IMR-90 (cell line): ENCODE measurements at regions not wholly inside any gene's neighbourhood (a gene's known extent, or its start where the extent isn't known, plus 50 kb on each side); places are given as distances from the start of the nearest gene placed in this dataset.

Source experiments
- ATAC-seq: fragments of 200-7000 bp; cut with Tn5 transposase; 2 replicates; pipeline ENCODE4 v1.9.1; 2020; ENCODE audit warnings: low read depth, mild to moderate bottlenecking, moderate library complexity
- BruUV-seq: library from RNA; stranded (reverse); fragments of 400-500 nt; replicated peaks from 2 replicates; lab custom pipeline; 2021; lab: Mats Ljungman, UMichigan
- CTCF ChIA-PET: fragments of 300-600 bp; formaldehyde crosslinking; extraction: SDS; loops from one replicate; lab custom pipeline; 2021; ENCODE audit warnings: antibody characterized with exemption; lab: Yijun Ruan, JAX
- POLR2A ChIA-PET: fragments of 300-600 bp; sonication (Branson Sonifier 250); formaldehyde crosslinking; loops from one replicate; lab custom pipeline; 2022; ENCODE audit warnings: antibody characterized with exemption; ENCODE audit not compliant: unreplicated experiment; lab: Charles Lee
- DNase-seq: peaks from one replicate; pipeline ENCODE4 v3.0.0; 2013
- H2AFZ ChIP-seq: replicated peaks from 2 replicates; pipeline ENCODE3; 2013; ENCODE audit warnings: low read length, mild to moderate bottlenecking; ENCODE audit not compliant: poor library complexity
- H2AK5ac ChIP-seq: 2 replicates; pipeline ENCODE4 v1.6.1; 2013; ENCODE audit warnings: low read depth, low read length, inconsistent platforms
- H2AK9ac ChIP-seq: replicated peaks from 2 replicates; pipeline ENCODE3; 2013; ENCODE audit warnings: mild to moderate bottlenecking, low read depth, low read length, moderate library complexity; ENCODE audit not compliant: poor library complexity
- H2BK120ac ChIP-seq: 2 replicates; pipeline ENCODE4 v1.6.1; 2013; ENCODE audit warnings: low read depth, low read length, inconsistent platforms
- H2BK15ac ChIP-seq: 3 replicates; pipeline ENCODE4 v1.6.1; 2013; ENCODE audit warnings: low read depth, low read length, inconsistent platforms
- H2BK20ac ChIP-seq: 2 replicates; pipeline ENCODE4 v1.6.1; 2013; ENCODE audit warnings: low read depth, mild to moderate bottlenecking, inconsistent platforms, low read length, moderate library complexity
- H2BK5ac ChIP-seq: 2 replicates; pipeline ENCODE4 v1.6.1; 2013; ENCODE audit warnings: mild to moderate bottlenecking, low read depth, low read length, inconsistent platforms; ENCODE audit not compliant: poor library complexity, severe bottlenecking
- H3K14ac ChIP-seq: replicated peaks from 2 replicates; pipeline ENCODE4 v1.6.1; 2013; ENCODE audit warnings: low read depth, low read length, inconsistent platforms
- H3K18ac ChIP-seq: 2 replicates; pipeline ENCODE4 v1.6.1; 2013; ENCODE audit warnings: low read depth, low read length, control low read depth
- H3K23ac ChIP-seq: 2 replicates; pipeline ENCODE4 v1.6.1; 2013; ENCODE audit warnings: low read depth, low read length, inconsistent platforms
- H3K27ac ChIP-seq: 2 replicates; pipeline ENCODE4 v1.5.1; 2013; ENCODE audit warnings: mild to moderate bottlenecking, control low read depth, low read length; ENCODE audit not compliant: insufficient read depth
- H3K27me3 ChIP-seq: 2 replicates; pipeline ENCODE4 v1.6.1; 2013; ENCODE audit warnings: low read length; ENCODE audit not compliant: control insufficient read depth, insufficient read depth
- H3K36me3 ChIP-seq: 2 replicates; pipeline ENCODE4 v1.6.1; 2013; ENCODE audit warnings: low read length, mixed read lengths; ENCODE audit not compliant: control insufficient read depth, insufficient read depth
- H3K4ac ChIP-seq: 2 replicates; pipeline ENCODE4 v1.6.1; 2013; ENCODE audit warnings: low read depth, low read length, inconsistent platforms
- H3K4me1 ChIP-seq: 2 replicates; pipeline ENCODE4 v1.6.1; 2013; ENCODE audit warnings: low read length, mixed read lengths; ENCODE audit not compliant: control insufficient read depth, insufficient read depth
- H3K4me2 ChIP-seq: 2 replicates; pipeline ENCODE4 v1.6.1; 2013; ENCODE audit warnings: low read depth, mild to moderate bottlenecking, control low read depth, low read length, moderate library complexity
- H3K4me3 ChIP-seq: 2 replicates; pipeline ENCODE4 v1.5.1; 2013; ENCODE audit warnings: low read depth, mild to moderate bottlenecking, control low read depth, low read length, moderate library complexity; ENCODE audit not compliant: insufficient read depth
- H3K56ac ChIP-seq: 2 replicates; pipeline ENCODE4 v1.6.1; 2013; ENCODE audit warnings: low read length, inconsistent platforms; ENCODE audit not compliant: insufficient read depth; ENCODE audit errors: extremely low read depth
- H3K79me1 ChIP-seq, 2 experiments: 2 replicates each; pipeline ENCODE4 v1.6.1; 2013; ENCODE audit warnings: low read length in 2 of 2, inconsistent platforms in 1 of 2, low read depth in 1 of 2
- H3K9ac ChIP-seq: 2 replicates; pipeline ENCODE4 v1.6.1; 2013; ENCODE audit warnings: low read depth, low read length, control low read depth
- H3K9me1 ChIP-seq: 2 replicates; pipeline ENCODE4 v1.6.1; 2013; ENCODE audit warnings: low read length, inconsistent platforms; ENCODE audit not compliant: insufficient read depth
- H3K9me3 ChIP-seq: 2 replicates; pipeline ENCODE4 v1.6.1; 2013; ENCODE audit warnings: low read length; ENCODE audit not compliant: control insufficient read depth, insufficient read depth
- H4K20me1 ChIP-seq: 2 replicates; pipeline ENCODE4 v1.6.1; 2013; ENCODE audit warnings: low read length, inconsistent platforms; ENCODE audit not compliant: insufficient read depth
- H4K5ac ChIP-seq: 2 replicates; pipeline ENCODE4 v1.6.1; 2013; ENCODE audit warnings: mild to moderate bottlenecking, low read depth, low read length, control low read depth
- H4K8ac ChIP-seq, 2 experiments: 2 replicates each; pipeline ENCODE4 v1.6.1; 2013; ENCODE audit warnings: low read depth in 2 of 2, low read length in 2 of 2, control low read depth in 1 of 2, inconsistent platforms in 1 of 2
- H4K91ac ChIP-seq: 2 replicates; pipeline ENCODE4 v1.6.1; 2013; ENCODE audit warnings: low read depth, low read length, inconsistent platforms; ENCODE audit not compliant: insufficient read depth
- BHLHE40 ChIP-seq: fragments of 150-350 bp; IDR thresholded peaks from 2 replicates; pipeline ENCODE4 v1.6.1; 2016; ENCODE audit warnings: mild to moderate bottlenecking, low read depth, low read length
- CEBPB ChIP-seq: IDR thresholded peaks from 2 replicates; pipeline ENCODE4 v1.6.1; 2012; ENCODE audit warnings: low read depth, low read length, improper control_type of control experiment
- CHD1 ChIP-seq: IDR thresholded peaks from 2 replicates; pipeline ENCODE4 v1.6.1; 2012; ENCODE audit warnings: low read depth, low read length, improper control_type of control experiment
- FOS ChIP-seq: fragments of 150-350 bp; IDR thresholded peaks from 2 replicates; pipeline ENCODE4 v1.6.1; 2016; ENCODE audit warnings: low read depth, low read length
- MAFK ChIP-seq: IDR thresholded peaks from 2 replicates; pipeline ENCODE4 v1.6.1; 2012; ENCODE audit warnings: low read depth, low read length, improper control_type of control experiment
- MAZ ChIP-seq: IDR thresholded peaks from 2 replicates; pipeline ENCODE4 v1.6.1; 2012; ENCODE audit warnings: low read depth, mild to moderate bottlenecking, low read length, improper control_type of control experiment, moderate library complexity, borderline replicate concordance
- MXI1 ChIP-seq: IDR thresholded peaks from 2 replicates; pipeline ENCODE4 v1.6.1; 2012; ENCODE audit warnings: low read depth, mild to moderate bottlenecking, low read length, moderate library complexity, borderline replicate concordance
- NFE2L2 ChIP-seq: fragments of 150-350 bp; IDR thresholded peaks from 2 replicates; pipeline ENCODE4 v1.6.1; 2016; ENCODE audit warnings: low read depth, mild to moderate bottlenecking, low read length
- POLR2A ChIP-seq: IDR thresholded peaks from 2 replicates; pipeline ENCODE4 v1.6.1; 2012; ENCODE audit warnings: mild to moderate bottlenecking, low read depth, low read length
- RAD21 ChIP-seq: IDR thresholded peaks from 2 replicates; pipeline ENCODE4 v1.6.1; 2012; ENCODE audit warnings: low read length, improper control_type of control experiment
- RCOR1 ChIP-seq: IDR thresholded peaks from 2 replicates; pipeline ENCODE4 v1.6.1; 2012; ENCODE audit warnings: mild to moderate bottlenecking, low read length, improper control_type of control experiment; ENCODE audit not compliant: insufficient replicate concordance
- RFX5 ChIP-seq: IDR thresholded peaks from 2 replicates; pipeline ENCODE4 v1.8.0; 2012; ENCODE audit warnings: low read depth, mild to moderate bottlenecking, low read length, moderate library complexity
- SMC3 ChIP-seq: fragments of 150-350 bp; IDR thresholded peaks from 2 replicates; pipeline ENCODE4 v1.6.1; 2016; ENCODE audit warnings: low read depth, mild to moderate bottlenecking, antibody characterized with exemption, low read length, moderate library complexity
- USF2 ChIP-seq: fragments of 150-350 bp; IDR thresholded peaks from 2 replicates; pipeline ENCODE4 v1.6.1; 2017; ENCODE audit warnings: mild to moderate bottlenecking, antibody characterized with exemption, low read length, low read depth
- dilution Hi-C: fragments of 300-500 bp; cut with HindIII; formaldehyde crosslinking; loops from one replicate; pipeline ENCODE4 v1.14.3; 2018; ENCODE audit warnings: low sequenced_read_pairs; ENCODE audit not compliant: unreplicated experiment
- in situ Hi-C: fragments of 300-500 bp; cut with MboI; formaldehyde crosslinking; loops from 3 replicates; pipeline ENCODE4 v1.14.3; 2019; ENCODE audit warnings: low sequenced_read_pairs, inconsistent platforms, mixed read lengths
- intact Hi-C: fragments of 100-400 bp; cut with micrococcal nuclease; formaldehyde crosslinking; loops from 2 replicates; pipeline ENCODE4 v1.10.0; 2022
- TF ChIP-seq, protein P1 (sequence below): conservative IDR thresholded peaks from 2 replicates; pipeline ENCODE4 v1.5.1; 2012; ENCODE audit warnings: mild to moderate bottlenecking, low read depth, low read length, improper control_type of control experiment

- ChIA-PET POLR2A (no interaction called here), CTCF (no interaction called here)
- no peak overlapping the region for H4K91ac ChIP-seq
- no peaks in the 10 kb centered on the region for H3K9me3 ChIP-seq
- BruUV-seq, result no TSS peak
- H3K56ac ChIP-seq, result no peak overlapping the region
- H3K23ac ChIP-seq, result no peak overlapping the region
- H3K4me1 ChIP-seq, result no peaks in the 10 kb centered on the region
- no peak overlapping the region for H3K4me2 ChIP-seq
- in situ Hi-C loops, result loop anchor here (10.0 kb wide), 1 partner anchor 119 kb away; no protein-coding TSS in a partner anchor
- no peak overlapping the region for H4K5ac ChIP-seq
- H3K18ac ChIP-seq, result no peak overlapping the region
- no peak overlapping the region for H2AFZ ChIP-seq
- H3K79me1 ChIP-seq, result no peaks in the 10 kb centered on the region
- TF ChIP-seq MAFK, result no peak
- TF ChIP-seq NFE2L2, result no peak
- TF ChIP-seq RAD21, result no peak
- no peak for TF ChIP-seq SMC3
- TF ChIP-seq POLR2A, result no peak
- TF ChIP-seq CEBPB, result no peak
- no peak for TF ChIP-seq BHLHE40
- no peak for TF ChIP-seq RFX5
- no peak for TF ChIP-seq MXI1
- no peak for TF ChIP-seq CHD1
- no peak for TF ChIP-seq RCOR1
- no peak for TF ChIP-seq FOS
- TF ChIP-seq, protein P1, sequence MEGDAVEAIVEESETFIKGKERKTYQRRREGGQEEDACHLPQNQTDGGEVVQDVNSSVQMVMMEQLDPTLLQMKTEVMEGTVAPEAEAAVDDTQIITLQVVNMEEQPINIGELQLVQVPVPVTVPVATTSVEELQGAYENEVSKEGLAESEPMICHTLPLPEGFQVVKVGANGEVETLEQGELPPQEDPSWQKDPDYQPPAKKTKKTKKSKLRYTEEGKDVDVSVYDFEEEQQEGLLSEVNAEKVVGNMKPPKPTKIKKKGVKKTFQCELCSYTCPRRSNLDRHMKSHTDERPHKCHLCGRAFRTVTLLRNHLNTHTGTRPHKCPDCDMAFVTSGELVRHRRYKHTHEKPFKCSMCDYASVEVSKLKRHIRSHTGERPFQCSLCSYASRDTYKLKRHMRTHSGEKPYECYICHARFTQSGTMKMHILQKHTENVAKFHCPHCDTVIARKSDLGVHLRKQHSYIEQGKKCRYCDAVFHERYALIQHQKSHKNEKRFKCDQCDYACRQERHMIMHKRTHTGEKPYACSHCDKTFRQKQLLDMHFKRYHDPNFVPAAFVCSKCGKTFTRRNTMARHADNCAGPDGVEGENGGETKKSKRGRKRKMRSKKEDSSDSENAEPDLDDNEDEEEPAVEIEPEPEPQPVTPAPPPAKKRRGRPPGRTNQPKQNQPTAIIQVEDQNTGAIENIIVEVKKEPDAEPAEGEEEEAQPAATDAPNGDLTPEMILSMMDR, result no peak
- no peak for TF ChIP-seq MAZ
- no peak for TF ChIP-seq USF2
- no peak overlapping the region for H3K27ac ChIP-seq
- H2BK5ac ChIP-seq, result no peak overlapping the region
- H3K9ac ChIP-seq, result no peak overlapping the region
- H4K20me1 ChIP-seq, result no peaks in the 10 kb centered on the region
- intact Hi-C loops, result no loop called here
- H2BK120ac ChIP-seq, result no peak overlapping the region
- H3K14ac ChIP-seq, result no peak overlapping the region
- dilution Hi-C loops, result no loop called here
- ATAC-seq, result no peak
- no peak overlapping the region for H2AK5ac ChIP-seq
- H4K8ac ChIP-seq, result no peak overlapping the region
- H2BK20ac ChIP-seq, result no peak overlapping the region
- no peaks in the 10 kb centered on the region for H3K27me3 ChIP-seq
- H2BK15ac ChIP-seq, result no peak overlapping the region
- no peak overlapping the region for H2AK9ac ChIP-seq
- no peaks in the 10 kb centered on the region for H3K36me3 ChIP-seq
- H3K9me1 ChIP-seq, result no peaks in the 10 kb centered on the region
- no peak overlapping the region for H3K4me3 ChIP-seq
- H3K4ac ChIP-seq, result no peak overlapping the region
- DNase-seq, result no peak
Observed at GRCh38 chr10:53713431-53713830, 940.8 kb upstream of the MBL2 start.
